Neural cell (in vitro differentiated cells): ENCODE measurements at regions not wholly inside any gene's neighbourhood (a gene's known extent, or its start where the extent isn't known, plus 50 kb on each side); places are given as distances from the start of the nearest gene placed in this dataset.

Experiments used
- H2AFZ ChIP-seq: fragments of 200-600, 300-800 bp; sonication (generic), shearing (Covaris generic); 2 replicates; pipeline ENCODE4 v1.6.0; 2014; ENCODE audit warnings: low read depth, mild to moderate bottlenecking, antibody characterized with exemption, low read length, moderate library complexity
- H3F3A ChIP-seq: fragments of 200-600 bp; shearing (Covaris generic); 2 replicates; pipeline ENCODE4 v1.6.1; 2016; ENCODE audit warnings: mild to moderate bottlenecking, moderate library complexity, mixed read lengths, antibody characterized with exemption, low read length; ENCODE audit not compliant: insufficient read depth, poor library complexity, severe bottlenecking
- H3K27ac ChIP-seq: fragments of 200-600, 300-800 bp; sonication (generic), shearing (Covaris generic); 2 replicates; pipeline ENCODE4 v1.5.1; 2014; ENCODE audit warnings: mild to moderate bottlenecking, low read length, moderate library complexity
- H3K27me3 ChIP-seq: fragments of 300-800, 200-600 bp; sonication (generic), shearing (Covaris generic); 2 replicates; pipeline ENCODE4 v1.6.0; 2014; ENCODE audit warnings: mild to moderate bottlenecking, low read depth, low read length, moderate library complexity; ENCODE audit not compliant: insufficient read depth
- H3K36me3 ChIP-seq: fragments of 300-800, 200-600 bp; sonication (generic), shearing (Covaris generic); 2 replicates; pipeline ENCODE4 v1.5.1; 2014; ENCODE audit warnings: mild to moderate bottlenecking, antibody characterized with exemption, low read length, moderate library complexity; ENCODE audit not compliant: insufficient read depth
- H3K4me2 ChIP-seq: fragments of 300-800, 200-600 bp; sonication (generic), shearing (Covaris generic); 2 replicates; pipeline ENCODE4 v1.6.0; 2014; ENCODE audit warnings: mild to moderate bottlenecking, low read length
- H3K4me3 ChIP-seq: fragments of 300-800, 200-600 bp; sonication (generic), shearing (Covaris generic); 2 replicates; pipeline ENCODE4 v1.5.1; 2014; ENCODE audit warnings: mild to moderate bottlenecking, low read length, moderate library complexity
- H3K79me2 ChIP-seq: fragments of 200-600 bp; shearing (Covaris generic); replicated peaks from 2 replicates; pipeline ENCODE4 v1.6.0; 2014; ENCODE audit warnings: mild to moderate bottlenecking, low read length, moderate library complexity; ENCODE audit not compliant: insufficient read depth
- H3K9ac ChIP-seq: fragments of 300-800, 200-600 bp; sonication (generic), shearing (Covaris generic); 2 replicates; pipeline ENCODE4 v1.6.1; 2016; ENCODE audit warnings: mild to moderate bottlenecking, low read length, mixed read lengths
- H3K9me2 ChIP-seq: fragments of 200-600 bp; shearing (Covaris generic); 2 replicates; pipeline ENCODE4 v1.6.1; 2016; ENCODE audit warnings: mild to moderate bottlenecking, low read length, mixed read lengths; ENCODE audit not compliant: insufficient read depth
- H3K9me3 ChIP-seq: fragments of 200-600, 300-800 bp; sonication (generic), shearing (Covaris generic); 2 replicates; pipeline ENCODE4 v1.6.1; 2016; ENCODE audit warnings: mild to moderate bottlenecking, mixed run types, low read length, moderate library complexity, mixed read lengths
- H4K20me1 ChIP-seq: fragments of 200-600 bp; shearing (Covaris generic); 2 replicates; pipeline ENCODE4 v1.6.1; 2016; ENCODE audit warnings: mild to moderate bottlenecking, mixed run types; ENCODE audit not compliant: insufficient read depth
- CTCF ChIP-seq: fragments of 450-650 bp; IDR thresholded peaks from 2 replicates; pipeline ENCODE4 v1.5.1; 2014; ENCODE audit warnings: antibody characterized with exemption, mild to moderate bottlenecking, moderate library complexity; ENCODE audit not compliant: poor library complexity, severe bottlenecking
- EP300 ChIP-seq: fragments of 450-650 bp; conservative IDR thresholded peaks from 2 replicates; pipeline ENCODE4 v1.6.1; 2014; ENCODE audit warnings: antibody characterized with exemption, mild to moderate bottlenecking, moderate library complexity; ENCODE audit not compliant: poor library complexity, severe bottlenecking
- EZH2 ChIP-seq: fragments of 200-600, 300-800 bp; shearing (Covaris generic), sonication (generic); IDR thresholded peaks from 2 replicates; pipeline ENCODE4 v1.6.1; 2014; ENCODE audit warnings: antibody characterized with exemption, low read length, borderline replicate concordance, mild to moderate bottlenecking; ENCODE audit not compliant: insufficient read depth, poor library complexity, severe bottlenecking
- MXI1 ChIP-seq: fragments of 450-650 bp; conservative IDR thresholded peaks from 2 replicates; pipeline ENCODE4 v1.6.1; 2014; ENCODE audit warnings: antibody characterized with exemption, mild to moderate bottlenecking; ENCODE audit not compliant: poor library complexity, severe bottlenecking
- POLR2AphosphoS5 ChIP-seq: IDR thresholded peaks from 2 replicates; pipeline ENCODE4 v1.6.1; 2012
- RAD21 ChIP-seq: fragments of 450-650 bp; conservative IDR thresholded peaks from 2 replicates; pipeline ENCODE4 v1.6.1; 2014; ENCODE audit warnings: antibody characterized with exemption, mild to moderate bottlenecking, moderate library complexity
- REST ChIP-seq: IDR thresholded peaks from 2 replicates; pipeline ENCODE4 v1.6.1; 2012; ENCODE audit warnings: borderline replicate concordance
- SMC3 ChIP-seq: fragments of 450-650 bp; conservative IDR thresholded peaks from 2 replicates; pipeline ENCODE4 v1.6.1; 2014; ENCODE audit warnings: antibody characterized with exemption, mild to moderate bottlenecking, moderate library complexity; ENCODE audit not compliant: poor library complexity
- TAF1 ChIP-seq: IDR thresholded peaks from 2 replicates; pipeline ENCODE4 v1.6.1; 2012; ENCODE audit warnings: low read depth

GRCh38 chr9:134276453-134277245 is 49.6 kb upstream of the RXRA start:
- Histone ChIP-seq H3K79me2 (no peaks in the 10 kb centered on the region), H2AFZ (no peak overlapping the region), H3K4me2 (no peak overlapping the region), H3K9ac (no peak overlapping the region), H3K27me3 (no peaks in the 10 kb centered on the region), H4K20me1 (no peaks in the 10 kb centered on the region), H3K27ac (no peak overlapping the region), H3F3A (no peaks in the 10 kb centered on the region), H3K4me3 (no peak overlapping the region), H3K36me3 (no peaks in the 10 kb centered on the region), H3K9me3 (no peaks in the 10 kb centered on the region), H3K9me2 (no peaks in the 10 kb centered on the region)
- TF ChIP-seq SMC3 (no peak), POLR2AphosphoS5 (no peak), EP300 (no peak), EZH2 (no peak), REST (no peak), MXI1 (no peak), RAD21 (no peak), CTCF (no peak), TAF1 (no peak)
